ENCODE measurements at regions not wholly inside any gene's neighbourhood (a gene's known extent, or its start where the extent isn't known, plus 50 kb on each side); places are given as distances from the start of the nearest gene placed in this dataset.

GRCh38 chr6:151683381-151683780, 124.1 kb upstream of the ESR1 start:
- TF ChIP-seq CTCF (IDR thresholded peaks at IDR 0.05) (no peak), POLR2AphosphoS5 (IDR thresholded peaks at IDR 0.05) (no peak)
